ENCODE measurements at regions not wholly inside any gene's neighbourhood (a gene's known extent, or its start where the extent isn't known, plus 50 kb on each side); places are given as distances from the start of the nearest gene placed in this dataset.
"Not testable (repeated sequence)": the region's sequence is repeated elsewhere in the genome, so short reads cannot be mapped to it uniquely, and the experiment has no call there.

- Histone ChIP-seq H3K9me3 (no peaks in the 10 kb centered on the region), H3K4me1 (peaks cover 0 to 15% (median 0%) of the 10 kb centered on the region in 3 donors), H3K27me3 (no peaks in the 10 kb centered on the region), H3K36me3 (no peaks in the 10 kb centered on the region), H3K27ac (no peak overlapping the region), H3K4me3 (no peak overlapping the region)
- TF ChIP-seq CTCF (IDR thresholded peaks at IDR 0.05) (no peak), POLR2A (IDR thresholded peaks at IDR 0.05) (no peak)
- intact Hi-C loops (cut with DNase I), result no loop called here
- DNase-seq, result no peak
- 33 to 35% methylated on average over 5 of the region's 5 CpGs for WGBS, 2 donors
Measured at GRCh38 chr1:187692799-187693198, 864.0 kb downstream of the PLA2G4A start.

GRCh38 chr1:187696073-187696472 is 867.3 kb downstream of the PLA2G4A start:
- DNase-seq, result no peak
- Histone ChIP-seq H3K36me3 (no peaks in the 10 kb centered on the region), H3K4me3 (no peak overlapping the region), H3K27me3 (no peaks in the 10 kb centered on the region), H3K9me3 (no peaks in the 10 kb centered on the region), H3K4me1 (no peaks in the 10 kb centered on the region), H3K27ac (no peak overlapping the region)
- intact Hi-C loops (cut with DNase I), result no loop called here
- TF ChIP-seq CTCF (IDR thresholded peaks at IDR 0.05), result no peak
- TF ChIP-seq POLR2A (IDR thresholded peaks at IDR 0.05), result no peak
- WGBS, 2 donors, result 80 to 83% methylated on average over 1 of the region's 3 CpGs

DNA sequence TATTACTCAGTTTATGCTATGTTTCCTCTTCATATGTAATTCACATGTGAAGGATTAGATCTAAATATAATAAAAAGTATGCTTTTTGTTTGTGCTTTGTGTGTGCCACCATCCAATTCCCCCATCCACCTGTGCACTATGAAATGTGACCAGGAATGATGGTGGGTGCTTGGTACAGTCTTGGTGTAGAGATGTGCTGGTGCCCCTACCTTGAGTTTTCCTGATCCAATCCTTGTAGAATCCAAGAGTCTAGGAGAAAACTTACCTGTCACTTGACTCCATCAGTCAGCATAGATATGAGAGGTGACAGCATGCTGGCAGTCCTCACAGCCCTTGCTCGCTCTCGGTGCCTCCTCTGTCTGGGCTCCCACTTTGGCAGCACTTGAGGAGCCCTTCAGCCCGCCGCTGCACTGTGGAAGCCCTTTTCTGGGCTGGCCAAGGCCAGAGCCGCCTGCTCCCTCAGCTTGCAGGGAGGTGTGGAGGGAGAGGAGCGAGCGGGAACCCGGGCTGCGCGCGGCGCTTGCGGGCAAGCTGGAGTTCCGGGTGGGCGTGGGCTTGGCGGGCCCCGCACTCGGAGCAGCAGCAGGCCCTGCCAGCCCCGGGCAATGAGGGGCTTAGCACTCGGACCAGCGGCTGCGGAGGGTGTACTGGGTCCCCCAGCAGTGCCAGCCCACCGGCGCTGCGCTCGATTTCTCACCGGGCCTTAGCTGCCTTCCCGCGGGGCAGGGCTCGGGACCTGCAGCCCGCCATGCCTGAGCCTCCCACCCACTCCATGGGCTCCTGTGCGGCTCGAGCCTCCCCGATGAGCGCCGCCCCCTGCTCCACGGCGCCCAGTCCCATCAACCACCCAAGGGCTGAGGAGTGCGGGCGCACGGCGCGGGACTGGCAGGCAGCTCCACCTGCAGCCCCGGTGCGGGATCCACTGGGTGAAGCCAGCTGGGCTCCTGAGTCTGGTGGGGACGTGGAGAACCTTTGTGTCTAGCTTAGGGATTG is 874.7 kb downstream of the PLA2G4A start:
- H3K9me3 ChIP-seq; intact Hi-C loops (cut with DNase I); H3K27me3 ChIP-seq; H3K36me3 ChIP-seq; DNase-seq; H3K27ac ChIP-seq; H3K4me3 ChIP-seq; H3K4me1 ChIP-seq: not testable (repeated sequence)
- 81 to 100% methylated on average over 3 of the region's 46 CpGs for WGBS, 2 donors

GRCh38 chr1:187714470-187714869 is 885.7 kb downstream of the PLA2G4A start:
- Histone ChIP-seq H3K4me3 (no peak overlapping the region), H3K36me3 (no peaks in the 10 kb centered on the region), H3K27me3 (no peaks in the 10 kb centered on the region), H3K9me3 (no peaks in the 10 kb centered on the region), H3K27ac (no peak overlapping the region), H3K4me1 (no peaks in the 10 kb centered on the region)
- 54 to 77% methylated on average over 5 to 6 of the region's 6 CpGs for WGBS, 2 donors
- TF ChIP-seq POLR2A (IDR thresholded peaks at IDR 0.05), result no peak
- TF ChIP-seq CTCF (IDR thresholded peaks at IDR 0.05), result no peak
- intact Hi-C loops (cut with DNase I), result no loop called here
- no peak for DNase-seq

DNA sequence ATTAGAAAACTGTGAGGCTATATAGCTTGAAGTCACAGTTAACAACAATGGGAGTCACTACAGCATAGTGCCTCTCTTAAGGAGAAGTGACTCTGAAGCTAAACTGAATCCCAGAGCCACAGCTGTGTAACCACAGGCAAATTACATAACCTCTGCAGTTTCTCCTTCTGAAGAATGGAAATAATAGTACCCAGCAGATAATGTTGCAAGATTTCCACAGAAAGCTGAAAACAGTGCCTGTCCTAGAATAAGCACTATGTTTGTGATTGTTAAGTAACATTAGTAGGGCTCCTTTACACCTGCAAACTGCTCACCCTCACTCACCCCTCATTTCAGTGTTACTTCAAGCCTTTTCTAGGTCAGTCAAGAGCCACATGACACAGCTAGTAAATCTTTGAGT is 886.7 kb downstream of the PLA2G4A start:
- H3K9me3 ChIP-seq, result no peaks in the 10 kb centered on the region
- H3K4me1 ChIP-seq, result no peaks in the 10 kb centered on the region
- TF ChIP-seq POLR2A (IDR thresholded peaks at IDR 0.05), result no peak
- no peak for TF ChIP-seq CTCF (IDR thresholded peaks at IDR 0.05)
- no peaks in the 10 kb centered on the region for H3K27me3 ChIP-seq
- no peaks in the 10 kb centered on the region for H3K36me3 ChIP-seq
- DNase-seq, result no peak
- H3K27ac ChIP-seq, result no peak overlapping the region
- intact Hi-C loops (cut with DNase I), result no loop called here
- H3K4me3 ChIP-seq, result no peak overlapping the region

All from esophagus squamous epithelium (tissue), 5 donors.